Fibroblast of pulmonary artery (primary cell): ENCODE measurements at regions not wholly inside any gene's neighbourhood (a gene's known extent, or its start where the extent isn't known, plus 50 kb on each side); places are given as distances from the start of the nearest gene placed in this dataset.

Experiments used
- DNase-seq: peaks from one replicate; pipeline ENCODE4 v3.0.0-alpha.2; 2010; ENCODE audit warnings: low read depth
- H3K4me3 ChIP-seq: replicated peaks from 2 replicates; pipeline ENCODE4 v1.5.1; 2011; ENCODE audit warnings: low read depth, mild to moderate bottlenecking, control low read depth, low read length, moderate library complexity
- TF ChIP-seq, protein P1 (sequence below): IDR thresholded peaks from 2 replicates; pipeline ENCODE4 v1.5.1; 2011; ENCODE audit warnings: mild to moderate bottlenecking, control low read depth, low read length, inconsistent platforms; ENCODE audit errors: missing control alignments

DNA sequence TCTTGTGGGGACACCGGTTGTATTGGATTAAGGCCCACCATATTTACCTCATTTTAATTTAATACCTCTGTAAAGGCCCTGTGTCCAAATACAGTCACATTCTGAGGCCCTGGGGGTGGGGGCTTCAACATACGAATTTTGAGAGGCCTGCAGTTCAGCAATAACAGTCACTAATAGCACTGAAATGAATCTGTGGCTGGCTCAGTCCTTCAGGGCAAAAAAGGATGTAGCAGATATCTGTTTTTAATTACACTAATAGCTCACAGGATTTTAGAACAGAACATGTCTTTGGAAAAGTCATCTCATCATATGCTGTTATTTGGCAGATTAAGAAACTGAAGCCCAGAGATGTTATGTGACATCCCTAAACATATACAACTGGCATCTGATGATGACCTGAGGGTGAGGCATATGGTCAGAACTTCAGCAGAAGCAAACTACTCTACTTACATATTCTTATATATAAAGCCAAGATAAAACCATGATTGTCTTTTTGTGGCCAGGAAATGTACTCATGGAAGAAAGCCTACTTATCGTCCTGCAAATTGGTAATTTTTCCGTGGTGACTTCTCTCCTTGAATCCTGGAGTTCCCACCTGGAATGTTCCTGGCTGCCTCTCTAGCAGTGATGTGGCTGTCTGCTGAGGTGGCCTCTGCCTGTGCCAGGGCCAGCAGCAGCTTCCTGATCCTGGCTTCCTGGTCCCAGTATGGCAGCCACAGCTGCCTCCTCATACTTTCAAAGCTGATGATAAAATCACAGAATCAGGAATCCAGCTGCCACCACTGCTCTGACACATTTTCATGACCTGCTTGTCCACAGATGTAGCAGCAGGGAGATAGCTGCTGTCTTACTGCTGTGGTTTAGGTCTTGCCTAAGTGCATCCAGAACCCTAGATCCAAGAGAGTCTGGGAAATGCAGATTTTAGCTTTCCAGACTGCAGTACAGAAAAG, 72.1 kb upstream of the ANKRD55 start:
- no peak for DNase-seq
- TF ChIP-seq, protein P1, sequence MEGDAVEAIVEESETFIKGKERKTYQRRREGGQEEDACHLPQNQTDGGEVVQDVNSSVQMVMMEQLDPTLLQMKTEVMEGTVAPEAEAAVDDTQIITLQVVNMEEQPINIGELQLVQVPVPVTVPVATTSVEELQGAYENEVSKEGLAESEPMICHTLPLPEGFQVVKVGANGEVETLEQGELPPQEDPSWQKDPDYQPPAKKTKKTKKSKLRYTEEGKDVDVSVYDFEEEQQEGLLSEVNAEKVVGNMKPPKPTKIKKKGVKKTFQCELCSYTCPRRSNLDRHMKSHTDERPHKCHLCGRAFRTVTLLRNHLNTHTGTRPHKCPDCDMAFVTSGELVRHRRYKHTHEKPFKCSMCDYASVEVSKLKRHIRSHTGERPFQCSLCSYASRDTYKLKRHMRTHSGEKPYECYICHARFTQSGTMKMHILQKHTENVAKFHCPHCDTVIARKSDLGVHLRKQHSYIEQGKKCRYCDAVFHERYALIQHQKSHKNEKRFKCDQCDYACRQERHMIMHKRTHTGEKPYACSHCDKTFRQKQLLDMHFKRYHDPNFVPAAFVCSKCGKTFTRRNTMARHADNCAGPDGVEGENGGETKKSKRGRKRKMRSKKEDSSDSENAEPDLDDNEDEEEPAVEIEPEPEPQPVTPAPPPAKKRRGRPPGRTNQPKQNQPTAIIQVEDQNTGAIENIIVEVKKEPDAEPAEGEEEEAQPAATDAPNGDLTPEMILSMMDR, result no peak
- no peak overlapping the region for H3K4me3 ChIP-seq

- TF ChIP-seq, protein P1, result no peak
- H3K4me3 ChIP-seq, result no peak overlapping the region
- no peak for DNase-seq
Measured at GRCh38 chr5:56303511-56303910, 70.4 kb upstream of the ANKRD55 start.

- TF ChIP-seq, protein P1, result no peak
- peak; percentile 24 for DNase-seq
- no peak overlapping the region for H3K4me3 ChIP-seq
Measured at GRCh38 chr5:56302027-56302426, 68.9 kb upstream of the ANKRD55 start.

DNA sequence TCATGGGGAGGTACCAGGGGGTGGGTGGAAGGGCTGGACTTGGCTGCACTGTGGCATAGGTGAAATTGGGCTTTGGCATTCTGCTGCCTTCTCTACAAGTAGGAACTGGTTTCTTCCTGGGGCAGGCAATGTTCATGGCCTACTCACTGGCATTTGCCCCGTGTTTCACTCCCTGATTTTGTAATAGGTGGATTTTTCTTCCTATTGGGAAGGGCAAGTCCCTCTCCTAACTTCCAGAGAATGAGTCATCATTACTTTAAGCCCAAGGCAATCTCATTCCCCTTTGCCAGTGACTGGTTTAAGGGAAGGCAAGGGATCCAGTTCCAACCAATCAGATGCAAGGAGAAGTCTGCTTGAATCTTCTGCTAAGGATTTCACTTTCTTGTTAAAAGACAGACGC, 67.9 kb upstream of the ANKRD55 start:
- peak; percentile 25 for DNase-seq
- TF ChIP-seq, protein P1, result no peak
- no peak overlapping the region for H3K4me3 ChIP-seq

DNA sequence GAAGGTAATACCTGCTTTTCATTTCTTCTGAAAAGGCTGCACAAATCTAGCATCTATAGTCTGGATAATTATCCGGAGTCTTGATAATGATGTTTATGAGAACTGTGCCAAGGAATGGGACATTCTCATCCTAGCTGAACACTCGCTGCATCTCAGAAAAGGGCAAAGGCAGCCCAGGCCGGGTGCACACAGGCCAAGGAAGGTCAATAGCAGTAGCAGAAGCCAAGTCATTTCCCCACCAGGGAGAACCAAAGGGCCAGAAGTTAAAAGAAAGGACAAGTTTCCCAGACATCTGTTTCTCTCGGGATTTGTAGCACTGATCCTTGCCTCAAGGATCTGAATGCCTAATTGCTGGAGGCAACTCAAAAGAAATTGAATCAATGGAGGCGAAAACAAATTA, 66.1 kb upstream of the ANKRD55 start:
- no peak overlapping the region for H3K4me3 ChIP-seq
- TF ChIP-seq, protein P1, result no peak
- DNase-seq, result no peak

DNA sequence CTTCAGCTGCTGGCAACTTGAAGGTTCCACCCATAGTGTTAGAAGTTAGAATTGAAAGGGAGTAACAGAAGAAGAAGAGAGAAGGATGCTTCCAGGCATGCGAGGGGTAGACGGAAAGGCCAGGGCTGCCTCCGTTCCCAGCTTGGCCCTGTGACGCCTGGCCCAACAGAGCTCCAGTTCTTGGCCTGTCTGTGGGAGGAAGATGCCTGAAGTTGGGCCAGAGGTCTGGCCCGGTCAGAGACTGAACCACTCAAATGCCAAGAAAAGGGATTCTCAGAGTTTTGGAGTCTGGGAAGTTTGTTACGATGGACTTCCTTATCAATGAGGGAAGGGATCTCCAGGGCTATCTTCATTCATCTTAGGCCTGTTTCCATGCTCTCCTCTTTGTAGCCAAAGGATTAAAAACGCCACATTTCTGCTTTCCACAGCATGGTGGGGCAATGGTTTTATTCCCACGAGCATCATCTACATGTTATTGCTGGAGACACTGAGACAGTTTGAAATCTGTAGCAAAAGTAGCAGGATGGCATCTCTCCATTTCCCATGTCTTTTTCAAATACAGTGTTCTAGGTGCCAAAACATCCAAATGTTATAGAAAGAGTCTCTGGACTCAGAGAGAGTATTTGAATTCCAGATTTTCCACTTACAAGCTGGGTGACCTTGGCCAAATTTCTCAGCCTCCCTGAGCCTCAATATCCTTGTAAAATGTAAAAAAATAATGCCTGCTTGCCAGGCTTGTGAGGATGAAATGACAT, 65.4 kb upstream of the ANKRD55 start:
- H3K4me3 ChIP-seq, result no peak overlapping the region
- no peak for DNase-seq
- TF ChIP-seq, protein P1, result no peak
